Activated naive CD4-positive, alpha-beta T cell treated with anti-CD3 and anti-CD28 coated beads, Interleukin-2, amount 50 U/mL, for 24 hours (primary cell): ENCODE measurements at regions not wholly inside any gene's neighbourhood (a gene's known extent, or its start where the extent isn't known, plus 50 kb on each side); places are given as distances from the start of the nearest gene placed in this dataset.

Source experiments
- H3K27ac Mint-ChIP-seq: one replicate; pipeline ENCODE4 v1.8.0; 2021; ENCODE audit warnings: mild to moderate bottlenecking, mixed read lengths
- H3K27me3 Mint-ChIP-seq: one replicate; pipeline ENCODE4 v1.8.0; 2021; ENCODE audit warnings: mixed read lengths
- H3K36me3 Mint-ChIP-seq: one replicate; pipeline ENCODE4 v1.8.0; 2021; ENCODE audit warnings: mixed read lengths
- H3K4me1 Mint-ChIP-seq: one replicate; pipeline ENCODE4 v1.8.0; 2021; ENCODE audit warnings: mixed read lengths
- H3K4me3 Mint-ChIP-seq: one replicate; pipeline ENCODE4 v1.8.0; 2021; ENCODE audit warnings: mild to moderate bottlenecking, mixed read lengths
- H3K9me3 Mint-ChIP-seq: one replicate; pipeline ENCODE4 v1.8.0; 2021; ENCODE audit warnings: mixed read lengths

DNA sequence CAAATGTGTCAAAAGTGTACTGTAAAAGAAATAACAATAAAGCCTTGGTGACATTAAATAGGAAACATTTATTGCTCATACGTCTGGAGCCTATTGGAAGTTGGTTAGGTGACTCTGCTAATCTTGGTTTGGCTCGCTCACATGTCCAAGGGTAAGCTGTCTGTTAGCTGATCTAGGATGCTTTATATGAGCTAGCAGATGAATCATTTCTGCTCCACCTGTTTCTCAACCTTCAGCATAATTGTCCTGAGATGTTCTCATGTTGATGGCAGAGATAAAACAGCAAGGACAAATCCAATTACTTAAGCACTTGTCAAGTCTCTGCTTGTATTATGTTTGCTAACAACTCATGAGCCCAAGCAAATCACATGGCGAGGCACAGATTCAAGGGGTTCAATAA is 56.0 kb upstream of the CD53 start:
- Mint-ChIP-seq H3K36me3 (no peaks in the 10 kb centered on the region), H3K4me1 (no peaks in the 10 kb centered on the region), H3K4me3 (no peak overlapping the region), H3K27ac (no peak overlapping the region), H3K9me3 (no peaks in the 10 kb centered on the region), H3K27me3 (peaks cover 3% of the 10 kb centered on the region)

DNA sequence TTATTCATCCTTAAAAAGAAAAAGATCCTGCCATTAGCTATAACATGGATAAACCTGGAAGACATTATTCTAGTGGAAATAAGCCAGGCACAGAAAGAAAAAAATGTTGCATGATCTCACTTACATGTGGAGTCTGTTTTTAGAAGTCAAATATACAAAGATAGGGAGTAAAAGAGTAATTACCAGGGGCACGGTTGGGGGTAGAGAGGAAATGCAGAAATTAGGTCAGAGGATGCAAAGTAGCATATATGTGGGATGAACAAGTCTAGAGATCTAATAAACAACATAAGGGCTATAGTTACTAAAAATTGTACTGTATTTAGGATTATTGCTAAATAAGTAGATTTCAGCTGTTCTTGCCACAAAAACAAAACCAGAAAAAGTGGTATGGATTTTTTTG is 61.4 kb upstream of the CD53 start:
- no peaks in the 10 kb centered on the region for H3K36me3 Mint-ChIP-seq
- H3K4me3 Mint-ChIP-seq, result no peak overlapping the region
- H3K27ac Mint-ChIP-seq, result no peak overlapping the region
- peaks cover 6% of the 10 kb centered on the region for H3K9me3 Mint-ChIP-seq
- H3K4me1 Mint-ChIP-seq, result peaks cover 4% of the 10 kb centered on the region
- H3K27me3 Mint-ChIP-seq, result peaks cover 5% of the 10 kb centered on the region

DNA sequence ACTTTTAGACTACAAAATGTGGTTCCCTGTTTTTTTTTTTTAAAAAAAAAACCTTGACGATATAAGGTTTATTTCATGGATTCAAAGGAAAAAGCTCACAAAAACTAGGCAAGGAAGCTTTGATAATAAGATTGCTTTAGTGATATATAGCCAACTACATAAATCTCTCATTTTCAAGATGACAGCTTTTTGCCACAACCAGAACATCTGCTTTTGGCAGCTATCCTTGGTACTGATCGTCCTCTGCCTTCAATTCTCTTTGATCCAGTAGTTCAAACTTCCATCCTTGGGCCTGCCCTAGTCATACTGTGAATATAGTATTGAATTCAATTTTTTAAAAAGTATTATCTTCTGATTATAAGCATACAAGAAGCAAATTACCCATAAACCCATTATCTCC is 72.9 kb upstream of the CD53 start:
- H3K4me3 Mint-ChIP-seq, result no peak overlapping the region
- no peaks in the 10 kb centered on the region for H3K4me1 Mint-ChIP-seq
- H3K36me3 Mint-ChIP-seq, result peaks cover 7% of the 10 kb centered on the region
- peaks cover 8% of the 10 kb centered on the region for H3K9me3 Mint-ChIP-seq
- H3K27me3 Mint-ChIP-seq, result peaks cover 2% of the 10 kb centered on the region
- H3K27ac Mint-ChIP-seq, result no peak overlapping the region

DNA sequence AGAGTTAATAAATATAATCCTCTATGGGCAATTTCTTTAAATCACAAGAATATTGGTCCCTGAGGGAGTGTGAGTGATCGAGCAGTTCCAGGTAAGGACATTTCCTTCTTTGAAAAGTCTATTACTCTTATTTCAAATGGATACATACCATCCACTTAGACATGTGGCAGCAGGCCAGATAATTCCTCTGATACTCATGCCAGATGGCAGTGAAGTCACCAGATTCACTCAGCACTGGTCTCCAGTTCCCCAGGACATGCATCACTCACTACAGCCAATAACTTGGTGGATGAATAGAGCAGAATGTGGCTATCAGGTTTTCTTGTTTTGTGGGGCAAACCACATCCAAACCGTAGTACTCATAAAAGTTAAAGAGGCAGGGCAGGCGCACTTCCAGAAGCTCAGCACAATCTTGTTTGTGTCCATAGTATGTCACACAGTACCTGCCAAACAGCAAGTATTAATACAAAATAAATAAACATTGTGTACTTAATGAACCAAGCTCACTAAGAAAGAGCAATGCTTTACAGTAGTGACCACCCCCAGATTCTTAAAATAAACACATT is 74.2 kb upstream of the CD53 start:
- H3K27ac Mint-ChIP-seq, result no peak overlapping the region
- H3K36me3 Mint-ChIP-seq, result peaks cover 8% of the 10 kb centered on the region
- H3K4me1 Mint-ChIP-seq, result no peaks in the 10 kb centered on the region
- H3K4me3 Mint-ChIP-seq, result no peak overlapping the region
- H3K9me3 Mint-ChIP-seq, result peaks cover 13% of the 10 kb centered on the region
- peaks cover 2% of the 10 kb centered on the region for H3K27me3 Mint-ChIP-seq

DNA sequence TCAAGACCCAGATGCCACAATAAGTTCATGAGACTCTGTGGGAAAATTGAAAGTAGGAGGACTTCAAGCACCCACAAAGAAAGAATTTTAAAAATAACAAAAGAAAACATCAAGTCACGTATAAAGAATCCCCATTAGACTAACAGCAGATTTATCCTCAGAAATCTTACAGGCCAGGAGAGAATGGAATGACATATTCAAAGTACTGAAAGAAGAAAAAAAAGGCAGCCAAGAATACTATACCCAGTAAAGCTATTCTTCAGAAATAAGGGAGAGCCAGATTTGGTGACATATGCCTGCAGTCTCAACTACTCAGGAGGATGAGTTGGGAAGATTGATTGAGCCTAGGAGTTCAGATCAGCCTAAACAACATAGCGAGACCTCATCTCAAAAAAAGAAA is 84.3 kb upstream of the CD53 start:
- peaks cover 54% of the 10 kb centered on the region for H3K4me1 Mint-ChIP-seq

DNA sequence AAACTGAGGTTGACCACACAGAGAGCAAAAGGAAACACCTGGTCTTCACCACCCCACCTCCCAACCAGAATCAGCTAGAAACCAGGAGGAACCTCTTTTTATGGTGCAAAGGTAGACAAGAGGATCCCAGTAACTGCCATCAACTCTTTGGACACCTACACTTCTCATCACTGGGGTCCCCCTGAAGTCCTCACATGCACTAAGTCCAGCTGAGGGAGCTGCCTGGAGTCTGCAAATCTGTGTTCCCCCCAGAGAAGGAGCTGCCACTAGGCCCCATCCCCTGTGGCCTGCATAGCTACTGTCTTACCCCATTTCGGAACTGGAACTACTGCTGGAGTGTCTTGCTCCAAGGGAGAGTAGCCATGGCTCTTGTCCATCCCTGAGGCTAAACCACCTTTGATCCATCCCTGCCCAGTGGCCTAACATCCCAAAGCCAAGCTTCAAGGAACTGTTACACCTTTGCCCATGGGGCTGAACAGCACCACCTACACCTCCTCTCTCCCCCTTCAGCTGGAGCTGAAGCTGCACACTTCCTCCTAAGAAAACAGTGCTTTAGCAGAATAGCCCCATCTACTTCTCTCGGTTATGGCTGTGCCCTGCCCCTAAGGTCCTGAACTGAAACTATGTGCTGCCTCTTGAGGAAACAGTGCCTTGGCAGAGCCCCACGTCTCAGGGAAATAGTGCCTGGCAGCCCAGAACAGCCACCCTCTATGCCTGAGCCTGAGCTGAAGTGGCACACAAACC is 85.4 kb upstream of the CD53 start:
- Mint-ChIP-seq H3K4me1 (peaks cover 64% of the 10 kb centered on the region), H3K27me3 (no peaks in the 10 kb centered on the region), H3K9me3 (peaks cover 16% of the 10 kb centered on the region), H3K36me3 (peaks cover 13% of the 10 kb centered on the region), H3K4me3 (peak overlapping the region; percentile 73), H3K27ac (peak overlapping the region; percentile 96)

More for the DNA sequence above, 84.3 kb upstream of the CD53 start:
- peaks cover 16% of the 10 kb centered on the region for H3K9me3 Mint-ChIP-seq
- no peaks in the 10 kb centered on the region for H3K27me3 Mint-ChIP-seq
- peak overlapping the region; percentile 13 for H3K27ac Mint-ChIP-seq
- peaks cover 13% of the 10 kb centered on the region for H3K36me3 Mint-ChIP-seq
- no peak overlapping the region for H3K4me3 Mint-ChIP-seq

DNA sequence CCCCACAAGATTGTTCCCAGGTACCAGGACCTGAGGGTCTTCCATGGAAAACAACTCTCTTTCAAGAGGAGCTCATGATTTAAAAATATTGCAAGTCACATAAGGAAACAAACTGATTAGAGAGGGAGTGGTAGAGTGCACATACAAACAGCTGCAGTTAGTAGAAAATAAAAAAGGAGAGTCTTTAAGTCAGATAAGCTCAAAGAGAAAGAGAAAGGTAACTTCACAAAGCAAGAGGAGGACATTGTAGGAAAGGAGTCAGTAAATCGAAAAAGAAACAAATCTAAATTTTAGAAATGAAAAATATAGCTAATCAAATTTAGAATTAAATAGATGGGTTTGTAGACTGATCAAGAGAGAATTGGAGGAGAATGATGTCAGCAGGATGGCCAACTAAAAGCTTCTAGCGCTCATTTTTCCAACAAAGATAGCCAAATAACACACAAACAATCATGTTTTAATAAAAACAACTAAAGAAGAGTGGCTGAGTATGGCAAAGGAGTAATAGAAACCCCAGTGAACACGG is 86.1 kb upstream of the CD53 start:
- Mint-ChIP-seq H3K27ac (peak overlapping the region; percentile 96), H3K9me3 (peaks cover 16% of the 10 kb centered on the region)

DNA sequence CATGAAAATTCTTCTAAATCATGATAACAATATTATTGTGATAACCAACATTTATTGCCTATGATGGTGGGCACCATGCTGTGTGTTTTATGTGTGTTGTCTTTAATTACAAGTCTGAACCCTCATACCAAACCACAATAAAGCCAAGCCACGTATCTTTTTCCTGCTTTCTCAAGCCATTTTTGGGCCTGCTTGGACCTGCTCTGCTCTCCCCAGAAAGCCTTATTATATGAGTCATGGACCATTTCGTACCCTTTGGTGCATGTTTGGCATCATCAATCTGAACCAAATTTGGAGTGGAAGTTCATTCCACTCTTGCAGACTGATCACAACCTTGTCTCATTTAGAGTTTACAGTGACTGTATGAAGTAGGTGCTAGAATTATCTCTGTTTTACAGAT is 87.3 kb upstream of the CD53 start:
- Mint-ChIP-seq H3K27me3 (no peaks in the 10 kb centered on the region), H3K4me3 (no peak overlapping the region), H3K4me1 (peaks cover 72% of the 10 kb centered on the region), H3K36me3 (peaks cover 7% of the 10 kb centered on the region), H3K9me3 (peaks cover 16% of the 10 kb centered on the region), H3K27ac (peak overlapping the region; percentile 26)

More for the DNA sequence above, 86.1 kb upstream of the CD53 start:
- Mint-ChIP-seq H3K4me1 (peaks cover 65% of the 10 kb centered on the region), H3K36me3 (peaks cover 10% of the 10 kb centered on the region), H3K4me3 (peak overlapping the region; percentile 73), H3K27me3 (no peaks in the 10 kb centered on the region)

DNA sequence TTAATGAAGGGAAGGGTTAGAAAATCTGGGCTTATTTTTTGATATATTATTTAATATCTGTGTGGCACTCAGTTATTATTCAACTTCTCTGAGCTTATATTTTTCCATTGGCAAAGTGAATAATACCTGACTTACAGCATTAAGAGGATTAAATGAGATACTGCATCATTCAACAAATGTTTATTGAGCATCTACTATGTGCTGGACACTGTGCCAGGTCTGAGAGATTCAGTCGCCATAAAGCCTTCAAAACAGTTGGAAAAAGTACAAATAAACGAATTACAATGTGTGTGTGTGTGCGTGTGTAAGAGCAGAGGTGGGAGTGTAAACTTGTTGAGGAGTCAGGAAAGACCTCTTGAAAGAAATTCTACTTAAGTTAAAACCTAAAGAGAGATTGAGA is 87.9 kb upstream of the CD53 start:
- Mint-ChIP-seq H3K9me3 (peaks cover 11% of the 10 kb centered on the region), H3K27me3 (no peaks in the 10 kb centered on the region), H3K27ac (peak overlapping the region; percentile 61), H3K4me1 (peaks cover 74% of the 10 kb centered on the region), H3K36me3 (peaks cover 7% of the 10 kb centered on the region), H3K4me3 (no peak overlapping the region)

DNA sequence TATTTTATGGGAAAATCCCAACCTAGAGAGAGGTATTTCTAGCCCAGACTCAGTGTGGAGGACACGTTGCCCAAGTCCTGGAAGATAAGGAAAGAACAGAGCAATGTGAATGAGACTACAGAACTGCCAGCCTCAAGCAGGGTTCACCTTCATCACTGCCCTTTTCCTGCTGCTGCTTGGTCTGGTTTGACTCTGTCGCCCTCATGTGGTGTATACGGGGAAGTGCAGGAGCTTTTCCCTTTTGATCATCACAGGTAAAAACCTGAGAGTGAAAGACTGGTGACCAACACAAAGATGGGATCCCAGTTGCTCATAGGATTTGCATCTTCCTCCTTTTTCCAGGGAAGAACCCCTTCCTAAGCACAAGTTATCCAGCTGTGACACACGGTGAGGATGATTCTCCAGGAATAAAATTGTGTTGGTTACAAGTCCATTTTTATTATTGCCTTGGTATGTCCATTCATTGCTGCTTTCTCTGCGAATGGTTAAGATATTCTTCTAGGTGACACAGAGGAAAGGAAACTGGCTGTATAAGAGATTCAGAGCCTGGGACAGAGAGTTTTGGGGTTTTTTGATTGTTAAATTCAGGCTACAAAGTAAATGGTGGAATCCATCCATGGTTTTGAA is 89.5 kb upstream of the CD53 start:
- Mint-ChIP-seq H3K27me3 (no peaks in the 10 kb centered on the region), H3K27ac (peak overlapping the region; percentile 57), H3K4me1 (peaks cover 66% of the 10 kb centered on the region), H3K9me3 (peaks cover under 1% of the 10 kb centered on the region), H3K36me3 (no peaks in the 10 kb centered on the region), H3K4me3 (no peak overlapping the region)

DNA sequence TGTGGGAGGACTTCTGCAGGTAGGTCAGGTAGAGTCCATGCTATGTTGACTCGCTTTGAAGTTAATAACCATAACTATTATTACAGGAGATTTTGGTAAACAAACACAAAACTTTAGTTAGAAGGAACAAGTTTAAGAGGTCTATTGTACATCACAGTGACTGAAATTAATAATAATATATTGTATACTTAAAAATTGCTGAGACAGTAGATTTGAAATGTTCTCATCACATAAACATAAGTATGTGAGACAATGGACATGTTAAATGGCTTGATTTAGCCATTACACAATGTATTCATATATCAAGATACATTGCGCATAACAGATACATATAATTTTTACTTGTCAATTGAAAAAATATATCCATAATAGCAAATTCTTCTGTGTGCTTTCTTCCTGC is 91.4 kb upstream of the CD53 start:
- Mint-ChIP-seq H3K27ac (no peak overlapping the region), H3K9me3 (no peaks in the 10 kb centered on the region)

DNA sequence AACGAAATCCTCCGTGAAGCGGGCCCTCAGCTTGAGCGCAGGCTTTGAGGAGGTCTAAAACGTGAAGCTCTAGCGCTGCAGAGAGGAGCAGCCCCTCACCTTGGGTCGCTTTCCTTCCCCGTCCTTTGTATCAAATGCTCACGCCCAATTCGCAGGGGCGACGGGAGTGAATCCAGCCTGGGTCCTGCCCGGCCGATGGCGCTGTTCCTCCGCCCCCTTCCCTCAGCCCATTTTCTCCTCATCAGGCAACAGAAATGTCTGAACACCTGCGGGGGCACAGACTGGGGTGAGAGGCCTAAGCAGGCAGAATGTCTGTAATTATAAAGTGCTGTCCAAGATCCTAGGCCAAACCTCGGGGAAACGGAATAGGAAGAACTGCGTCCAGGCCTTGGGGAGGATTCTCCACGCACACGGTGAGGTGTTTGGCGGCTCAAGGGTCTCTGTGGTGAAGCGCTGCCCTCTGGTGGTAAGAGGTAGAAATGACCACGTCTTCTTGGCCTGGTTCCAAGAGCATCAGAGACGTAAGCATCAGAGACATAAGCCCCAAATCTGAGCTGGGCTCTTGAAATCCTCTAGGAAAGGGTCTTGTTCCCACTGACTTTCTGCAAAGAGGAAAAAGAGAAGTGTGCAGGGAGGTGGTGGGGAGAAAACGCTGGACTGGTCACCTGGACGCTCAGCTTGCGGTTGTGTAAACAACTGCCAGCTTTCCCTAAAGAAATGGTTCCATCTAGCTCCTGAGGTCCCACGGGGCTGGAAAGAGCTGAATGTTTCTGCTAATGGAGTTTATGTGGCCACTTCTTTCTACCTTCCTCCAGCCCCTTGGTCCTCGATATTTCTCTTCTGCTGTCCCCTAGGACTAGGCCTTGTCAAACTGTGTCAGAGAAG is 92.1 kb upstream of the CD53 start:
- H3K4me3 Mint-ChIP-seq, result no peak overlapping the region
- H3K9me3 Mint-ChIP-seq, result no peaks in the 10 kb centered on the region
- H3K36me3 Mint-ChIP-seq, result no peaks in the 10 kb centered on the region

More for the DNA sequence above, 91.4 kb upstream of the CD53 start:
- no peaks in the 10 kb centered on the region for H3K36me3 Mint-ChIP-seq
- no peaks in the 10 kb centered on the region for H3K27me3 Mint-ChIP-seq
- peaks cover 47% of the 10 kb centered on the region for H3K4me1 Mint-ChIP-seq
- H3K4me3 Mint-ChIP-seq, result no peak overlapping the region

DNA sequence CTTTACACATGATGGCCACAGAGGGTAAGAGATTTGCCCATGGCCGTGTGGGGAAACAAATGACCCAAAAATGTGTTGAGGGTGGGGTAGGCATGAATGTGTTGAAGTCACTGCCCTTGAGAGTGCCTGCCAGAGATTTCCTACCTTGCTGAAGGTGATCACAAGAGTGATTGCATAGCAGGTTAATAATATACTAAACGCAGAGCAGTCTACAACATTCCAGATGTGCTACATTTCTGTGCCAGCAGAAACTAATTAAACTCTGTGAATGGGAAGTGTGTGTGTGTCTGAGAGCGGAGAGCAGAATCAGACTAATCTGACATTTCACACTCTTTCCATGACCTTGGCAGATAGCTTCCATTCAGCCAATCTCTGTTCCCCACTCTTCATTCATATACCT is 93.3 kb upstream of the CD53 start:
- Mint-ChIP-seq H3K9me3 (no peaks in the 10 kb centered on the region), H3K4me3 (no peak overlapping the region), H3K4me1 (peaks cover 28% of the 10 kb centered on the region), H3K36me3 (no peaks in the 10 kb centered on the region), H3K27ac (no peak overlapping the region), H3K27me3 (no peaks in the 10 kb centered on the region)

More for the DNA sequence above, 92.1 kb upstream of the CD53 start:
- Mint-ChIP-seq H3K27ac (no peak overlapping the region), H3K27me3 (no peaks in the 10 kb centered on the region), H3K4me1 (peaks cover 40% of the 10 kb centered on the region)

DNA sequence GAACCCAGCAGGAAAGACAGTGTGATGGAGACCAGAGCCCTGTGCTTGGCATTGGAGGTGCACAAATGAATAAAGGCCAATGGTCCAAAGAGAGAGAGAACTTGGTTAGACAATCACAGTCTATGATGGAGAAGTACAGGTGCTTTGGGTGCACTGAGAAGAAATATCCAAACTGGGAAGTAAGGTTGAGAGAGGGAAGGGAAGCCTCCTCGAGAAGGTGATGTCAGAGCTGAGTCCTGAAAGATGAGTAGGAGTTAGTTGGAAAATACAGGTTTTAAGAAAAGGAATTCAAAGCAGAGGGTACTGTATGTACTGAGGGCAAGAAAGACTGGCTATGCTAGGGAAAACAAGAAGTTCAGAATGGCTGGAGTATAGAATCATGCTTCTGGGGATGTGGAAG is 94.1 kb upstream of the CD53 start:
- Mint-ChIP-seq H3K4me3 (no peak overlapping the region), H3K9me3 (no peaks in the 10 kb centered on the region), H3K4me1 (peaks cover 22% of the 10 kb centered on the region), H3K27ac (no peak overlapping the region), H3K27me3 (no peaks in the 10 kb centered on the region), H3K36me3 (no peaks in the 10 kb centered on the region)

DNA sequence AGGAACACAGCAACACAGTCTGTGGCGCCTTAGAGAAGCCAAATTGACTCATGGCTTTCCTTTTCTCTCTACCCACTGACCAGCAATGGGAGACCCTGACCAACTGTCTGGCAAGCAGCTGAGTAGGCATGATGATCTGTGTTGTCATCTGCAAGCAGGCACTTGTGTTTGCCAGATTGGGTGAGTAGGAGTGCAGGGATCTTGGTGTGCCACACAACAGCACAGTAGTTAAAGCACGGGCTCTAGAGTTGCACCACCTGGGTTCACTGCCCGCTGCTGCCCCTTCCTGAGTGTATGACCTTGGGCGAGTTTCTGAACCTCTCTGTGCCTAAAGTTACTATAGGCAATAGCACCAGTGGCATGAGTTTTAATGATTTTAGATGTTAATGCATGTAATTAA is 95.7 kb upstream of the CD53 start:
- H3K27ac Mint-ChIP-seq, result no peak overlapping the region
- peaks cover 9% of the 10 kb centered on the region for H3K4me1 Mint-ChIP-seq
- H3K27me3 Mint-ChIP-seq, result no peaks in the 10 kb centered on the region
- H3K4me3 Mint-ChIP-seq, result no peak overlapping the region
- no peaks in the 10 kb centered on the region for H3K9me3 Mint-ChIP-seq
- H3K36me3 Mint-ChIP-seq, result no peaks in the 10 kb centered on the region
